ENCODE measurements at regions not wholly inside any gene's neighbourhood (a gene's known extent, or its start where the extent isn't known, plus 50 kb on each side); places are given as distances from the start of the nearest gene placed in this dataset.
A peak's percentile ranks its signal among the peaks of the same experiment; 100 is the strongest.

DNA sequence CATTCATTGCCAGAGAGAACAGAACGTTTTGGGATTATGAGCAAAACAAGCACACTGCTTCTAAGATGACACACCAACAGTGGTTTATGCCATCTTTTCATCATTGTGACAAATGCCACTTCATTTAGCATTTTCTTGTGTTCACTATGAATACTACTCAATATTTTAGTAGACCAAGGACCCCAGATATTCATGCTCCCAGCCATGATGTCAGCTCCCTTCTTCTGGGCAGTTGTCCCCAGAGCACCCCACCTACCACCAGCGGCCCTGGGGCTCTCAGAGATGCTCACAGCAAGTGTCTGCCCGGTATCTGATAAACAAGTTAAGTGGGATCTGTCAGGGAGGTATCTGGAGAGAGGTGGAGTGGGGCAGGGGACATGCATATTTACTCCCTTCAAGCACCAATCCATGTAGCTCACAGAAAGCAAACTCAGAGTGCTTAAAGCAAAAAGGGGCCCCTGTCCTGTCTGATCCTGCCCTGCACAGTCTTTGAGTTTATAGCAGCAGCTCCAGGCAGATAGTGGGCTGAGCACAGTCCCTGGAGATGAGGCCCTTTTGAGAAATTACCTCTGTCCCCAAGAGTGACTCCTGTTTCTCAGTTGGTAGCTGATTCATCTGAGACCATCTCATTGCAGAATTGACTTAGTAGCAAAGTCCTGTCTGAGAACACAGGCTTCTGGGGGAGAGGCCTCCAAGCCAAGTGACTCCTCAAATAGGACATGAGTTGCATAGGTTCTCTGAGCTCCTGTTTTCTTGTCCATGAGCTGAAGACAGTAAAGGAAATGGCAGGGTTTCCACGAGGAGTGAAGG lies 281.8 kb upstream of the KLF6 start:
- WGBS, 2 donors = 57 to 71% methylated on average over 4 of the region's 4 CpGs
- Histone ChIP-seq H3K27ac (no peak overlapping the region), H3K4me3 (replicated peaks in 1 of 3) (no peak overlapping the region), H3K9me3 (no peaks in the 10 kb centered on the region), H3K27me3 (no peaks in the 10 kb centered on the region), H3K36me3 (no peaks in the 10 kb centered on the region), H3K4me1 (peaks cover 0 to 3% of the 10 kb centered on the region in 2 donors)
- no peak for DNase-seq
- intact Hi-C loops (cut with DNase I) = no loop called here
- no peak for TF ChIP-seq POLR2A (IDR thresholded peaks at IDR 0.05)
- TF ChIP-seq, protein P1, sequence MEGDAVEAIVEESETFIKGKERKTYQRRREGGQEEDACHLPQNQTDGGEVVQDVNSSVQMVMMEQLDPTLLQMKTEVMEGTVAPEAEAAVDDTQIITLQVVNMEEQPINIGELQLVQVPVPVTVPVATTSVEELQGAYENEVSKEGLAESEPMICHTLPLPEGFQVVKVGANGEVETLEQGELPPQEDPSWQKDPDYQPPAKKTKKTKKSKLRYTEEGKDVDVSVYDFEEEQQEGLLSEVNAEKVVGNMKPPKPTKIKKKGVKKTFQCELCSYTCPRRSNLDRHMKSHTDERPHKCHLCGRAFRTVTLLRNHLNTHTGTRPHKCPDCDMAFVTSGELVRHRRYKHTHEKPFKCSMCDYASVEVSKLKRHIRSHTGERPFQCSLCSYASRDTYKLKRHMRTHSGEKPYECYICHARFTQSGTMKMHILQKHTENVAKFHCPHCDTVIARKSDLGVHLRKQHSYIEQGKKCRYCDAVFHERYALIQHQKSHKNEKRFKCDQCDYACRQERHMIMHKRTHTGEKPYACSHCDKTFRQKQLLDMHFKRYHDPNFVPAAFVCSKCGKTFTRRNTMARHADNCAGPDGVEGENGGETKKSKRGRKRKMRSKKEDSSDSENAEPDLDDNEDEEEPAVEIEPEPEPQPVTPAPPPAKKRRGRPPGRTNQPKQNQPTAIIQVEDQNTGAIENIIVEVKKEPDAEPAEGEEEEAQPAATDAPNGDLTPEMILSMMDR (IDR thresholded peaks at IDR 0.05) = no peak

DNA sequence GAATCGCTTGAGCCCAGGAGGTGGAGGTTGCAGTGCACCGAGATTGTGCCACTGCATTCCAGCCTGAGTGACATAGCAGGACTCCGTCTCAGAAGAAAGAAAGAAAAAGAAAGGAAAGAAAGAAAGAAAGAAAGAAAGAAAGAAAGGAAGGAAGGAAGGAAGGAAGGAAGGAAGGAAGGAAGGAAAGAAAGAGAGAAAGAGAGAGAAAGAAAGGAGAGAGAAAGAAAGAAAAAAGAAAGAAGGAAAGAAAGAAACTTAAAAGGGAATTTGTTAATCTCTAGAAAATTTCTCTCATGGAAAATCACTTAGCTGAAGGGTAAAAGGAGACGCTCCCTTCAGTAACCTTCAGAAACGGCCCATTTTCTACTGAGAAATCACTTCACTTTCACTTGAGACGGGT lies 279.5 kb upstream of the KLF6 start:
- Histone ChIP-seq H3K27me3 (no peaks in the 10 kb centered on the region), H3K27ac (no peak overlapping the region), H3K36me3 (no peaks in the 10 kb centered on the region), H3K4me3 (replicated peaks in 1 of 3) (no peak overlapping the region), H3K4me1 (peaks cover 0 to 10% of the 10 kb centered on the region in 2 donors), H3K9me3 (no peaks in the 10 kb centered on the region)
- DNase-seq = no peak
- intact Hi-C loops (cut with DNase I) = no loop called here
- WGBS, 2 donors = 88 to 94% methylated on average over 6 of the region's 6 CpGs
- TF ChIP-seq, protein P1 (IDR thresholded peaks at IDR 0.05) = no peak
- no peak for TF ChIP-seq POLR2A (IDR thresholded peaks at IDR 0.05)

DNA sequence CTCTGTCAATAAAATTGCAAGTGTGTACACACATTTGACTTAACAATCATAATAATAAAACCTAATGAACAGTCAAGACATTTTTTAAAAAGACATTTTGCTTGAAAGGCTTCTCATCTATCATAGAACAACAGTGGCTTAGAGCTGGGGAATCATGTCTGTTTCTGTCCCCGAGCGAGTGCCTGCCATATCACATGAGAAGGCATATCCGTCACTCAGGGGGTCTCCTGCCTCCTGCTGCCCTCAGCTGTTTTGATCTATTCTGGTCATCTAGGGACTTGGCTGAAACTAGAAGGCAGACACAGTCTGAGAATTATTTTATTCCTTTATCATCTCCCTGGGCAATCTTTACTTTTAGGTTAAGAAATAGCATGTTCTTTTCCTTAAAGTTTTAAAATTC lies 278.7 kb upstream of the KLF6 start:
- Histone ChIP-seq H3K4me1 (peaks cover 0 to 17% of the 10 kb centered on the region in 2 donors), H3K36me3 (no peaks in the 10 kb centered on the region), H3K4me3 (replicated peaks in 1 of 3) (no peak overlapping the region), H3K27me3 (no peaks in the 10 kb centered on the region), H3K9me3 (no peaks in the 10 kb centered on the region), H3K27ac (no peak overlapping the region)
- 98% methylated on average over 3 of the region's 3 CpGs for WGBS, 2 donors
- intact Hi-C loops (cut with DNase I) = no loop called here
- TF ChIP-seq, protein P1 (IDR thresholded peaks at IDR 0.05) = no peak
- TF ChIP-seq POLR2A (IDR thresholded peaks at IDR 0.05) = no peak
- no peak for DNase-seq

DNA sequence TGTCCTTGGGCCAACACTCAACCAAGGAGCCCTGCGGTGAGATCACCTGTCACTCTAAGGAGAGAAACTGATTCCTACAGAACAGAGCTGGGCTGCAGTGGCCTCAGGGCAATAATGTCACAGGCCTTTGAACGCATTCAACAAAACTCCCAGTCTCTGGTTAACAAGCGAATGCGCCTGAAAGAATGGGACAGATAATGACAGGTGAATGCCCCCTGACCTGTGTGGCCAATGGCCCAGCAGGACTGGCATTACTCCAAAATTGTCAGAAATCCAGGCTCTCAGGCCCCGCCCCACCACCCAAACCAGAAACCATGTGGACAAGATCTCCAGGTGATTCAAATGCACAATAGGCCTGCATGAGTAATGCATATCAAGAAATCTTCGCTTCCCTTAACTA lies 277.7 kb upstream of the KLF6 start:
- H3K27ac ChIP-seq = peak overlapping the region in 1 of 3 donors; percentile 47
- WGBS, 2 donors = 97 to 98% methylated on average over 6 of the region's 6 CpGs
- H3K4me1 ChIP-seq = peaks cover 0 to 20% of the 10 kb centered on the region in 2 donors
- intact Hi-C loops (cut with DNase I) = no loop called here
- no peaks in the 10 kb centered on the region for H3K9me3 ChIP-seq
- no peak overlapping the region for H3K4me3 ChIP-seq (replicated peaks in 1 of 3)
- no peaks in the 10 kb centered on the region for H3K27me3 ChIP-seq
- no peaks in the 10 kb centered on the region for H3K36me3 ChIP-seq
- TF ChIP-seq, protein P1 (IDR thresholded peaks at IDR 0.05) = no peak
- TF ChIP-seq POLR2A (IDR thresholded peaks at IDR 0.05) = no peak
- DNase-seq = no peak

DNA sequence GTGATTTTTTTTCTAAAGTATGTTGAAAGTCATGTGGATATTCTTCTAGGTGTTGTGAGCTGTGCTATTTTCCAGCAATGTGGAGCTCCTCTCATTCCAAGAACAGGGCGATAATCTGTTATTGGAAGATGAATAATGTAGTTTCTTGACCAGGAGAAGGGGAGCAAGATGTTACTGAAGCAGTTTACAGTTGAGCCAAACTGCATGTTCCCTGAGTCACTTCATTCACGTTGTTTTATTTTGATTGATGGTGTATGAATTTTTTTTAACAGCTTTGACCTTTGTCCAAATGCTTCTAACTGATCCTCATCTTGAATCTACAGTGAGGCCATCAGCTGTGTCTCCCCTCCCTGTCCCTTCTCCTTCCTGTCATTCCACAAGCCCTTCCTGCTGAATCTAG lies 277.1 kb upstream of the KLF6 start:
- Histone ChIP-seq H3K27me3 (no peaks in the 10 kb centered on the region), H3K27ac (peak overlapping the region in 1 of 3 donors; percentile 47), H3K4me3 (replicated peaks in 1 of 3) (no peak overlapping the region), H3K36me3 (no peaks in the 10 kb centered on the region), H3K9me3 (no peaks in the 10 kb centered on the region), H3K4me1 (peaks cover 0 to 20% of the 10 kb centered on the region in 2 donors)
- 56 to 60% methylated on average over 2 of the region's 2 CpGs for WGBS, 2 donors
- no peak for TF ChIP-seq POLR2A (IDR thresholded peaks at IDR 0.05)
- DNase-seq = no peak
- intact Hi-C loops (cut with DNase I) = no loop called here

Data from thyroid gland (tissue), 4 donors.